ENCODE measurements at regions not wholly inside any gene's neighbourhood (a gene's known extent, or its start where the extent isn't known, plus 50 kb on each side); places are given as distances from the start of the nearest gene placed in this dataset.
"Not testable (repeated sequence)": the region's sequence is repeated elsewhere in the genome, so short reads cannot be mapped to it uniquely, and the experiment has no call there.

DNA sequence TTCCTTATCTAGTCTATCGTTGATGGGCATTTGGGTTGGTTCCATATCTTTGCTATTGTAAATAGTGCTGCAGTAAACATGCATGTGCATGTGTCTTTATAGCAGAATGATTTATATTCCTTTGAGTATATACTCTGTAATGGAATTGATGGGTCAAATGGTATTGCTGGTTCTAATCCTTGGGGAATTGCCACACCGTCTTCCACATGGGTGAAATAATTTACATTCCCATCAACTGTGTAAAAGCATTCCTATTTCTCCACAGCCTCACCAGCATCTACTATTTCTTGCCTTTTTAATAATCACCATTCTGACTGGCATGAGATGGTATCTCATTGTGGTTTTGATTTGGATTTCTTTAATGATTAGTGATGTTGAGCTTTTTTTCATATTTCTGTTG lies 430.5 kb upstream of the TMPRSS15 start:
- not testable (repeated sequence) for DNase-seq

DNA sequence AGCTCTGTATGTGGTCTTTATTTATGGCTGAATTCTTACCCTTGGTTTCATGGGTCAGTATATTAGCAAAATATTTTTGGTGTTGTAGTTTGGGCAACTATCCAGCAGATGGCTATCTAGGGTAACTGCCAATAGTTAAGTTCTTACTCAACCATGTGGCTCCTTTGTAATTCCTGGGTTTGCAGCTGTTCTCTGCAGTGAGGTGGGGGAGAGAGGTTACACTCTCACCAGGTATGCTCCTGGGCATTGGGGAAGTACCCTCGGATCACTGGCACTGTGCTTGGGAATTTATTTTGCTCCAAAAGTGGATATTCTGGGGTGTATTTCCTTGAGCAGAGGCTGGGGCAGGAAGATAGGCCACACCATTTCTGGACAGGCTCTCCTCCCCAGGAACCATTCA lies 436.7 kb upstream of the TMPRSS15 start:
- DNase-seq: no peak

DNA sequence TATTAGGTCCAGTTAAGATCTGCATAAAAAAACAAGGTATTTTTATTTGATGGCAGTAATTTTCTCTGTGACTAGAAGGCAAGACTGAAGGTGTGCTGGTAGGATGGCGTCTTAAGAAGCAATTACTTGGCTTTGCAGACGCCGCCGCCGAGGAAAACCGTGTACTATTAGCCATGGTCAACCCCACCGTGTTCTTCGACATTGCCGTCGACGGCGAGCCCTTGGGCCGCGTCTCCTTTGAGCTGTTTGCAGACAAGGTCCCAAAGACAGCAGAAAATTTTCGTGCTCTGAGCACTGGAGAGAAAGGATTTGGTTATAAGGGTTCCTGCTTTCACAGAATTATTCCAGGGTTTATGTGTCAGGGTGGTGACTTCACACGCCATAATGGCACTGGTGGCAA lies 454.0 kb upstream of the TMPRSS15 start:
- DNase-seq: not testable (repeated sequence)

DNA sequence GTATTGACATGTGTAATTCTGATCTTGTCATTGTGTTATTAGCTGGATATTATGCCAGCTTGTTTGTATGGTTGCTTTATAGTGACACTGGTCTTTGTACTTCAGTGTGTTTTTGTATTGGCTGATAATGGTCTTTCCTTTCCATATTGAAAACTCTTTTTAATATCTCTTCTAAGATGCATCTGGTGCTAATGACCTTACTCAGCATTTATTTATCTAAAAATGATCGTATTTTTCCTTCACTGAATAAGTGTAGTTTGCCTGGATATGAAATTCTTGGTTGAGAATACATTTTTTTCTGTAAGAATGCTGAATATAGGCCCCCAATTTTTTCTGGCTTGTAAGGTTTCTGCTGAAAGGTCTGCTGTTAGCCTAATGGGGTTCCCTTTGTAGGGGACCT lies 465.5 kb upstream of the TMPRSS15 start:
- no peak for DNase-seq

DNA sequence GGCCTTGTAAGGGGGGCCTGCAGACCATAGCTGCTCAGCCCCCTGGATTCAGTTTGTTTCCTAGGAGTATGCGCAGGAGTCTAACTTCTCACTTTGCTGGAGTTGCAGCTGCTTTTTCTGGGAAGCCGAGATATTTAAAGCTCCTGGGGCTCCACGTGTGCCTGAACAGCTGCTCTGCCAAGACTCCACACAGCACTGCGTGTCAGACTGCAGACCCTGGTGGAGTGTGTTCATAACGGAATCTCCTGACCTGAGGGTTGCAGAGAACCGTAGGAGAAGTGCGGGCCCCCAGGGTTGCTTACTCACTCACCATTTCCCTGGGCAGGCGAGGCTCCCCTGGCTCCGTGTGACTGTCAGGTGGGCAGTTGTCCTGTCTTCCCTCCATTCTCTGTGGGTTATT lies 474.3 kb upstream of the TMPRSS15 start:
- no peak for DNase-seq

DNA sequence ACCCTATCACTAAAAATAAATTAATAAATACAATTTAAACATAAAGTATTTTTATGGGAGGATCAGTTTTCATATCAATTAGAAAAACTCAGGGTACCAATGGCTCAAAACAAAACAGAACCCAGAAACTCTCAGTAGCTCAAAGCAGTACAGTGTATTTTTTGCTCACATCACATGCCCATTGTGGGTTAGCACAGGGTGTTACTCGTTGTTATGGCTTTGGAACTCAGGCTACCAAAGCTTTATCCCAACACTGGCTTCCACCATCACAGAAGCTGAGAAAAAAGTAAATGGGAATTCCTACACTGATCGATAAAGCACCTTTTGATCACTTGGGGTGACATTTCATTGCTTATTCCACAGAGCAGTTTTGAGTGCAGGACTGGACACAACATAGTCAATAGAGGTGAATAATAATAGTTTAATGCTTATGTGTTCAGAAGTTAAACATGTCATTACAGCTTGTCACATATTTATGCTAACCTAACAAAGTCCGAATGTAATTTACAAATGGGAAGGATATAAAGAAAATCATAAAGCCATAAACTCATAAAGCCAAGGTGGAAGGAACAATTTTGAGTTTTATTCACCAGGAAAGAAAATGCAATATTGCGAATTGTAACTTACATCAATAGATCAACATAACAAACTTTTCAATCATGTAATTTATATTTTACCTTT lies 484.5 kb upstream of the TMPRSS15 start:
- no peak for DNase-seq

DNA sequence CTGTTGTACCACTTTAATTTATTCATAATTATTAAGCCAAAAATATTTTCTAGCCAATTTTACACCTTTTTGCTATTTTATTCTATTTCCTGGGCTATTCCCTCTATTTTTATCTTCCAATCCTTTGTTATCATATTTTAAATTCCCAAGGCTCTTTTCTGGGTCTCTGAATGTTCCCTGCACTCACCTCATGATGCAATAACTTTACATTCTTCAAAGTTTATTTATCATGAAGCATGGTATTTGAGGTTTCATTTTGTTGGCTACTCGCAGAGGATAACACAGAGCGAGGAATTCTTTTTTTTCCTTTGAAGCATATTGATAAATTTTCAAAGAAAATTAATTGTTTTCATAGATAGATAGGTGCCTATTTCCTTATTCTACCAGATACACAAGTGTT lies 489.8 kb upstream of the TMPRSS15 start:
- DNase-seq: no peak

DNA sequence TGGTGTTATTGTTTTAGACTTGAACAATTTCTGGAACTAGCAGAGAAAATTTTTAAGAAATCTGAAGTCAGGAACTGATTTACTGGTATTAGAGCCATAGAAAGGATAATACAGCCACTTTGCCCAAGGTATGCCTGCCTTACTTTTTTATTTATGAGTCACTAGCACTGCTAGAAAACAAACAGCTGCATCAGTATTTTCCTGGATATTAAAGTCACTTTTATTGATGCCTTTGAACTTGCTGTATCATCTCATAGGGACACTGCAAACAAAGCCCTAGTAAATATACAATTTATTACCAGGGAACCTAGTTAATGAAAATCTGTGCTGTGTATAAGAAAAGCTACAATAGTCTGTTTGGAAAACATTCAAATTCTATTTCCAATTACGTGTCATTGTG lies 490.8 kb upstream of the TMPRSS15 start:
- DNase-seq: no peak

DNA sequence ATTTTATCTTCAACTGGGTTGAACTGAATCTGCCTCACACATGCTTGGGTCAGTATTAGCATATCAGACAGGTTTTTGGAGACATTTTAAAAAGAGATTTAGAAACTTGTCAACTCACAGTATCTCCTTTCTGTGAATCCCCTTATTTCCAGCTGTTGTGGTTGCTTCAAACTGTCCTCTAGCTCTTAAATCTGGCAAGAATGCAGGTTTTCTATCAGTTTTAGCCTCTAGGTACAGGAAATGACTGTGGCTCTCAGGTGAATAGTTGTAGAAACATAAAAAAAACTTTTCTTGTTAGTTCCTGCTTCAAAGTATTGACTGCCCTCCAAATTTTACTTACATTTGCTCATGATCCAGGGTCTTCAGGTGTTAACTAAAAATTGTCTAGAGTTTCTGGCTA lies 495.7 kb upstream of the TMPRSS15 start:
- DNase-seq: no peak

DNA sequence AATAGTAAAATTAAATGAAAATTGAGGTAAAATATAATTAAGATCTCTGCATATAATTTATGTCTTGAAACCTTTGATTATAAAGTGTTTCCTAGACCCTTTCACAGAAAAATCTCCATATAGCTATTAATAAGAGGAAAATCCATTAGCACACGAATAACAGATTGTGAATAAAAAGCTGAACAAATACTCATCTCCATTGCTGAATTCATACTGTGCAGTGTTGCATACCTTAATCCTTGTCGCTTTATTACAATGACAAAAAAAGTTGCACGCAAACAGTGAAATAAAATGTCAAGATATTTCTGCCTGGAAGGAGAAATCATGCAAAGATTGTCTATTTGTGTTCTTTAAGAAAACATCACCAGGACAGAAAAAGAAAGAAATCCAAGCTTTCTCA lies 499.1 kb upstream of the TMPRSS15 start:
- DNase-seq: no peak

DNA sequence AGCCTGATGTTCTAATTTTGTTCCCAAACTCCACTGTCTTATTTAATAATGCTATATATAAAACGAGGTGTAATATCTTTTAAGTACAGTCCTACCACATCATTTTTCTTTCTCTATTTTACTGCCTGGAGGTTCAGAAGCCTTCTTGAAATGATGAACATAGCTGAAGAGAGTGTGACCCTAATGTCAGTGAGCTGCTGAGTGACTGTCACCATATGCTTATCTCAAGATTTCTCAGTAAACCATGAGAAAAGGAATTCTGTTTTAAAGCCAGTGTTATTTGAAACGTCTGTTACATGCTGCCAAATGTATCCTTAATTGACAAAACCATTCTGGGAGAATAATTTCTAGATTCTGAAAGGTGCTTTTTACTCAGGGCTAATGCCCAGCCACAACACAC lies 503.5 kb upstream of the TMPRSS15 start:
- no peak for DNase-seq

DNA sequence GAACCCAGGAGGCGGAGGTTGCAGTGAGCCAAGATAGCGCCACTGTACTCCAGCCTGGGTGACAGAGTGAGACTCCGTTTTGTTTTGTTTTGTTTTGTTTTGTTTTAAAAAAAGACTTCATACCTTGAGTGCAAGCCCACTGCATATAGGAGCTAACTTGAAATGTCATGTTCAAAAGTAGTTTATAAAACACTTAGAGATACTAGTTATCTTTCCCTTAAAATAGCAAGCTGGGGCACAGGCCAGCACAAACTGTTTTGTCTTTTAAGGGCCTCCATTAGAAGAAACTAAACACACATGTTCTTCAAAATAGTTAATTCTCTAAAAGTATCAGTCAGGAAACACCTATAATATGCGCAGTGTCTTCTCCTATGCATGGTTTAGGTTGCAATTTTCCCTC lies 505.1 kb upstream of the TMPRSS15 start:
- no peak for DNase-seq

DNA sequence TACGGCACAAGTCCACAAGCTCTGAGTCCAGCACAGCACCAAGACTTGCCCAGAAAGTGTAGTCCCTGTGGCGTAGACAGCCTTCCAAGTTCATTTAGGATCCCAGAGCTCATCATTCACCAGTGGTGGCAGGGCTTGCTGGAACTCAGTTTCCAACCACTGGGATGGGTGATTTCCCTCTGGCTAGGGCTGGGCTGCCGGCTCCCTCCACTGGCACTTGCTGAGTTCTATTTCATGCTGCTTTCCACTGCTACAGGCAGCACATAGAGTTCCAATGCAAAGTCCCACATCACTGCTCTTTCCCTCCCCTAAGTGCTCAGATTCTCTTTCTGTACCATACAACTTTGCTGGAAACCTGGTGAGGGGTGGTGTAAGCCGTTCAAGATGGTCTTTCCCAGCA lies 510.3 kb upstream of the TMPRSS15 start:
- no peak for DNase-seq

DNA sequence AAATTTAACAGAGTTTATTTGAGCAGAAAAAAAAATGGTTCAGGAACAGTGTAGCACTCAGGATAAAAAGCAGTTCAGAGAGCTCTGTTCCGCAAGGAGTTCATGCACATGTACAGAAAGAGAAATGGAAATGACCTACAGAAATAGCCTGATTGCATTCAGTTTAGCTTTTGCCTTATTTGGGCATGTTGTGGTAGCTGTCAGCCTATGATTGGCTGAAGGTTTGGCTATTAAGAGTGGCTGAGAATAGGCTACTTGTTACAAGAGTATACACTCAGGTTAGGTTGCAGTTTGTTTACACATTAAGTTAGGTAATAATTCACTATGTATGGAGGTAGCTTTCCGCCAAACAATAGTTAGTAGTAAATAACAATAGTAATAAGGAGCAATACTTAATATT lies 511.0 kb upstream of the TMPRSS15 start:
- no peak for DNase-seq

DNA sequence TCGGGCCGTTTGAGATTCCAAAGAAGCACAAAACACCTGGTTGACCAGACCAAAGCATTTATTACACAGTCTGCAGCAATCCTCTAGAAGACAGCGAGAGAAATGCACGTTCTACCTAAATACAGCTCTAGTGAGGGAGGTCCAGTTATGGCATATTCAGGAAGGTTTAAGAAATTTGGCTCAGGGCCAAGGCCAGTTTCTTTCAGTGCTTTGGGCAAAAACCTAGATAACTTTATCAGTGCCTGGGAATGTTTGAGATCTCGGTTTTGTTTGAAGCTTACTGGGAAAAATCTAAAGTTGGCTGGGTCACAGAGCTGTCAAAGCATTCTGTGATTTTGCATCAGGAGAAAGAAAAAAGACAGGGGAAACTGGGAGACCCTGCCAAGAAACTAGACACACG lies 514.0 kb upstream of the TMPRSS15 start:
- DNase-seq: no peak

DNA sequence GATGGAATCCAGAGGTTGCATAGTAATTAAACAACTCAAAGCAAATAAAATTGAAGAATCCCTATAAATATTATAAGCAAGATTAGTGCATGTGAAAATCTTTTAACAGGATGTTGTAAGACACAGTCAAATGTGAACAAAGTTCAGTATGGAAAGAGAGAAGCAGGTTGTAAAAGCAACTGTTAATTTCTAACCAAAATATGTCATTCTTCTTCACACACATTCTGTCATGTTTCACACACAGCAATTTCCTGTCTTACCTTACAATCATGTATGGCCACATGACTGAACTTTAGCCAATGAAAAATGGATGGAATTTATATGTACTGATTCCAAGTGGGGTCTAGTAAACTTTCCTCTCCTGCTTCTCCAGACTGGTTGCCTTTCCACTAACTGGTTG lies 527.7 kb upstream of the TMPRSS15 start:
- DNase-seq: no peak

DNA sequence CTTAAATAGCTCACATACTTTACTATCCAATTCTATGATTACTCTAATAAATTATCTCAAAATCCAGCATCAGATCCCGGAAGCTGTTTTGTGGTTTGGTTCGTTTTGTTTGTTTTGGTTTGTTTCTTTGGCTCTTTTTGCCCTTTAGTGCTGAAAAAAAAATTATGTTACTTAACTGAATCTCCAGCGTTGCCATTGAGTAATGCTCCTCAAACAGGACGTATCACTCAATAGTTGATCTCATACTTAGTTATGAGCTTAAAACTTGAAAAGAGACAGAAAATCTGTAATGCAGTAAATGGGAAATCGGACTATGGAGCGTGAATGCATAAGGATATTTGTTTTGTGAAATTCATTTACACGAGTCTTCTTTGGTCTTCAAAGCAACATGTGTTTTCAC lies 533.8 kb upstream of the TMPRSS15 start:
- no peak for DNase-seq

DNA sequence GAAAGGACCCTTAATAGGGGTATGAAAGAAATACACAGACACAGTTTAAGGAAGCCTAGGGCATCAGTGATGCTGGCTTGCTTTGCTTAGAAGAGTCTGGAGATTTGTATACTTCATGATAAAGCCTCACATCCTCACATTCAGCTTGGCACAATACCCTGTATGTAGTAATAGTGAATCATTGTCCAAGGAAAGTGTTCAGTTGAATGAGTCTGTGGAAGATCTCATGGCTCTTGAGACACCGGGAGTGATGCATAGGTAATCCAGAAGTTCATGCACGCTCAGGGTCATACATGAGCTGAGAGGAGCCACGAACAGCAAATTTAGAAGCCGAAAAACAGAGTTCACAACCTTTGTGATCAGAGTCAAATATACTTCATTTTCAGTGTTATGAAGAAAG lies 537.2 kb upstream of the TMPRSS15 start:
- DNase-seq: no peak

DNA sequence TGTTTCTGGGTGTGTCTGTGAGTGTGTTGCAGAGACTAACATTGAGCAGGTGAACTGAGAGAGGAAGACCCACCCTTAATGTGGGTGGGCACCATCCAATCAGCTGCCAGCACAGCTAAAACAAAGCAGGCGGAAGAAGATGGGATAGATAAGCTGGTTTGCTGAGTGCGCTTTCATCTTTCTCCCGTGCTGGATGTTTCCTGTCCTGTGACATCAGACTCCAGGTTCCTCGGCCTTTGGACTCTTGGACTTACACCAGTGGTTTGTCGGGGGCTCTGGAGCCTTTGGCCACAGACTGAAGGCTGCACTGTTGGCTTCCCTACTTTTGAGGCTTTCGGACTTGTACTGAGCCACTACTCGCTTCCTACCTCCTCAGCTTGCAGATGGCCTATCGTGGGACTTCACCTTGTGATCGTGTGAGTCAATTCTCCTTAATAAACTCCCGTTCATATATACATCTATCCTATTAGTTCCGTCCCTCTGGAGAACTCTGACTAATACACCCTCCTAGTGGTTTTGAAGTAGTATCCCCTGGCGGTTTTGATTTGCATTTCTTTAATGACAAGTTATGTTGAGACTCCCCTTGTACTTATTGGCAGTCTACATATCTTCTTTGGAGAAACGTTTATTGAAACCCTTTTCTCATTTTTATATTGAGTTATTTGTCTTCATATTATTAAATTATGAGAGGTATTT lies 546.6 kb upstream of the TMPRSS15 start:
- DNase-seq: no peak

DNA sequence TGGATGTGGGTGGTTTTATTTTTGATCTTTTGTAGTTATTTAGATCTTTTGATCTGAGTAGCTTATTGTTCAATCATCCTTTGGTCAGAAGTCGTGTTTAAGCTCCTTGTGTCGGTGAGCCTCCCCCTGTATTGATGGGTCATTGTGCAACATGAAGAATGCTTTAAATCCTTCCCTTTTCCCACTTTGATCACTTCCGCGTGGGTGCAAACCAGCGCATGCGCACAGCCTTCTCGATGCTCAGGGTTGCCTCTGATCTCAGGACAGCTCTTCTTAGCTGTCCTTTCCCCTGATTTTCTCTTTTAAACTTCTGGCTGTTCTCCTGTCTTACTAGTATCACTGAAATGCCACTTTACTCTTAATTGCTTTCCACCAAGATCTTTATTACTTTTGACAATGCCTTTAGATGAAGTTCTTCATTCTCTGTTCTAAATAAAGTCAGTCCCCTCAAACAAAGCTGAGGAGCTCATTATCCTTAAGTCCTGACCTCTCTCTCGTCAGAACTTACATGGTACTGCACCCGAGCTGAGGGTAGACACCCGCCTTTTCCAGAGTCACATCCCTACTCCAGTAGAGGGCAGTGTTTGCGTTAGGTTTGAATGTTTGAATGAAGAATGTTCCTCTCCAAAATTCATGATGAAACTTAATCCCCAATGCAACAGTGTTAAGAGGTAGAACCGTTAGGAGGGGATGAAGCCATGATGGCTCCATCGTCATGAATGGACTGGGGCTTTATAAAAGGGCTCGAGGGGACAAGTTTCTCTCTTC lies 547.9 kb upstream of the TMPRSS15 start:
- DNase-seq: no peak

DNA sequence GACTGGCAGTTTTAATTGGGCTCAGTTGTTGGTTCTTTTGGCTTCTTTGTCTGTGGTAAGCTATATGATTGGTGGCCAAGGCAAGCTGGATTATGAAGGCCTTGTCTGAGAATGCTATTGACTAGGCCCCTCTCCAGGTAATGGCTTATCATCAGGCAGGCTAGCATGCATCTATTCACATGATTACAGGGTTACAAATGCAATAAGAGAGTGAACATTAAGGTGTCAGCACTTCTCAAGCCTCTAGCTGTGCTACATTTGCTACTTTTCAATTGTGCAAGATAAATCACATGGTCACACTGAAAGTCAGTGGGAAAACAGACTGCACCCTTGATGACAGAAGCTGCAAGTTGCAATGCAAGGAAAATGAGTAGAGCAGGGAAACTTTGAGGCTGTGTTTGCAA lies 550.9 kb upstream of the TMPRSS15 start:
- DNase-seq: no peak

DNA sequence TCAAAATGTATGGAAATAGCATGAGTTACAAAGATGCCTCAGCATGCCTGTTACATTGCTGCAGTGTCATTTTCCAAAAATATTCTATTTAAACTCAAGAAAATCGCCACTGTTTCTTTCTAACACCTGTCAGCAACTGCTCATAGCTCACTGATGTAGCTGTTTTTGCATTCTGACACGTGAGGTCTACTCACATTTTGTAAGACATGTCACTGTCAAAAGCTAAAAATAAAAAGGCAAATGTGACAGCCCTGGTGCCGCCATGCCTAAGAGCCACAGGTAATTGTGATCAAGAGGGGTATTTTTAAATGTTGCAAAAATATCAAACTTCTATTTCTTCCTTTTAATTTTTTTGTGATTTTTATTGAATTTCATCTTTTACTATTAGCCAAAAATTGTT lies 556.2 kb upstream of the TMPRSS15 start:
- no peak for DNase-seq

DNA sequence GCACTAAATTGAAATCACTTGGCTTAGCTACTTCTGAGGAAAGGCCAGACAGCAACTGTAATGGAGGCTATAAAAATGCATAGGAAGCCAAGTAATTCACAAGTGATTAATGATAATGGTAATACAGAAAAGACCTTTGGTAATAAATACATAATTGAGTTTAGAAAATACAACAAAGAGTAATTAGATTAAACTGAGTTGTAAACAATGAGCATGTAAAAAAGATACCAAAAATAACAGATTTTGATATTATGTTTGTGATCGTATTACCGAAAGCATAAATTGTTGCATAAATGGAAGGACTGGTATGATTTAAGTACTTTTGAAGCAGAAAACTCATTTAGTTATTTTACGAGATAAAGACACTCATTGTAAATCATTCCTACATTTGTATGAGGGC lies 556.7 kb upstream of the TMPRSS15 start:
- DNase-seq: no peak

DNA sequence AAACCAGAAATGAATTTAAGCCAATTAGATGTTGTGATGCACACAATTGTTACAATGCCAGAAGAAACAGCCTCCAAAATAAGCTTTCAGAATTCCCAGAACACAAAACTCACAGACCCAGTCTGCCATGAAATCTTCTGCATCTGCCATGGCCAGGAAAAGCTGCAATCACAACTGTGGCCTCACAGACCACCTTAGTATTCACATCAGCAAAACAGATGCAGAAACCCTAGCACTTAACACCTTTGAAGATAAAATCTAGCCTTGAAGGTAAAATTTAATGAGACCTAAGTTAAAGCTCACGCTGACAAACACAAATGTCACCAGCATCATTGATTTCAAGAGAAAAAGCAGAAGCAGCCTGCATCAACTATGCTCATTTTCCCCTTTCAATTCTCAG lies 566.8 kb upstream of the TMPRSS15 start:
- no peak for DNase-seq
